Activated naive CD8-positive, alpha-beta T cell (primary cell): ENCODE measurements at regions not wholly inside any gene's neighbourhood (a gene's known extent, or its start where the extent isn't known, plus 50 kb on each side); places are given as distances from the start of the nearest gene placed in this dataset.

Experiments
- H3K27ac Mint-ChIP-seq: one replicate; pipeline ENCODE4 v1.8.0; 2021; ENCODE audit warnings: mixed read lengths
- H3K27me3 Mint-ChIP-seq: one replicate; pipeline ENCODE4 v1.8.0; 2021; ENCODE audit warnings: mixed read lengths
- H3K36me3 Mint-ChIP-seq: one replicate; pipeline ENCODE4 v1.8.0; 2021; ENCODE audit warnings: mixed read lengths
- H3K4me1 Mint-ChIP-seq: one replicate; pipeline ENCODE4 v1.8.0; 2021; ENCODE audit warnings: low read depth, mixed read lengths
- H3K4me3 Mint-ChIP-seq: one replicate; pipeline ENCODE4 v1.8.0; 2021; ENCODE audit warnings: mild to moderate bottlenecking, mixed read lengths
- H3K9me3 Mint-ChIP-seq: one replicate; pipeline ENCODE4 v1.8.0; 2021; ENCODE audit warnings: low read depth, mixed read lengths

DNA sequence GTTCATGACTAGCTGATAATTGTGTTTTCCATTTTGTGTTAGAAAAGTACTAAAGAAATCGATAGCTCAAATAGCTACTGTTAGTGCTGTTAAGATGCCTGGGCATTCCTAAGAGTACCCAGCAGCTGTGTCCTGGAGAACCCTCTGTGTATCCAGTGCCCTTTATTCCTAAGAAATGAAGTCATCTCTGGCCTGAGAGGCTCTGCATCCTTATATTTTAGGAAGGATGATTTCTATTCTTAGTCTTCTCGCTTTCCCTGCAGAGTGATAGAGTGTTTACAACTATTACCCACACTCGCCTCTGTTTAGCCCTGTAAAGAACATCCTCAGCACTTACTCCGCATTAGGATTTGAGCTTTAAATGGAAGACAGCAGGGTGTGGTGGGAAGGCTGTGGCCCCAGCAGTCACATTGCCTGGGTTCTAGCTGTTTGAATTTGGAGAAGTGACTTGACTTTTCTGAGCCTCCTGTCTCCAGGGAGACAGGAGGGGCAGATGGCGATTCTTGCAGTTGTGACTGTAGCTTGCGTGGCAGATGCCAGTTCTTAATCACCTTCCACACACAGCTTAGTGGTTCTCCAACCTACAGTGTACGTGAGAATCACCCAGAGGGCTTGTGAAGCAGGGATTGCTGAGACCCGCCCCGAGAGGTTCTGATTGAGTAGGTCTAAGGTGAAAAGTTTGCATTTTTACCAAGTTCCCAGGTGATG is 177.2 kb upstream of the PITX1 start:
- no peaks in the 10 kb centered on the region for H3K4me1 Mint-ChIP-seq
- no peaks in the 10 kb centered on the region for H3K36me3 Mint-ChIP-seq
- H3K27me3 Mint-ChIP-seq: peaks cover 8% of the 10 kb centered on the region
- H3K27ac Mint-ChIP-seq: no peak overlapping the region
- no peak overlapping the region for H3K4me3 Mint-ChIP-seq
- no peaks in the 10 kb centered on the region for H3K9me3 Mint-ChIP-seq

DNA sequence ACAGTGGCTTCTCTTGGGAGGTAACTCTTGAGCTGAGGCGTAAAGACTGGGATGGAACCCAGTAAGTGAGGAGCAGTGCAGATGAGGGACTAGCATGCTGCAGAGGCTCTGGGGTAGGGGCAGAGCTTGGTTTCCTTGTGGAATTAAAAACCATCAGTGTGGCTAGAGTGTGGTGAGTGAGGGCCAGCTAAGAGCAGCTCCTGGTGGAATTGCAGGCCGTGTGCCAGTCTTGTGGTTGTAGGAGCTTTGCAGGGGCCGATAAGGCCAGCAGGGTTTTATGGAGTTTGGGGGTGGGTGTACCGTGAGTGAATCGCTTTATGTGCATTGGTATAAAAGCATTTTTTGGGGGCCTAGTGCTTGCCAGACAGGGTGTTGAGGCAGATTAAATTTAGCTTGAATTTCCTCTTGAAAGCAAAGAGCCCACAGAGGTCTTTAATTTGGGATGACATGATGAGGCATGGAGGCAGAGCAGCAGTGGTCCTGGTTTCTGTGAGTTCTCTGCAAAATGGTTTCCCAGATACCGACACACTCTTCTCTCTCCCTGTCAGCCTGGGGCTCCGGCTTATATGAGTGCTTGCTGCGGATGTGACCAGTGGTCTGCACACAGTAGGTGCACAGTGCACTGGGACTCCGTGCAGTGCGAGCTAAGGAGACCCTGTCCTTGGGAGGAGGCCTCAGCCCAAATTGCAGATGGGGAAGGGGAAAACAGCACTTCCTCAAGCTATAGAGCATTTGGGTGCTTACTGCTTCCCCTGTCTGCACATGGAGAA is 176.4 kb upstream of the PITX1 start:
- Mint-ChIP-seq H3K4me3 (no peak overlapping the region), H3K27me3 (peaks cover 8% of the 10 kb centered on the region), H3K9me3 (no peaks in the 10 kb centered on the region), H3K27ac (no peak overlapping the region), H3K4me1 (no peaks in the 10 kb centered on the region), H3K36me3 (no peaks in the 10 kb centered on the region)

DNA sequence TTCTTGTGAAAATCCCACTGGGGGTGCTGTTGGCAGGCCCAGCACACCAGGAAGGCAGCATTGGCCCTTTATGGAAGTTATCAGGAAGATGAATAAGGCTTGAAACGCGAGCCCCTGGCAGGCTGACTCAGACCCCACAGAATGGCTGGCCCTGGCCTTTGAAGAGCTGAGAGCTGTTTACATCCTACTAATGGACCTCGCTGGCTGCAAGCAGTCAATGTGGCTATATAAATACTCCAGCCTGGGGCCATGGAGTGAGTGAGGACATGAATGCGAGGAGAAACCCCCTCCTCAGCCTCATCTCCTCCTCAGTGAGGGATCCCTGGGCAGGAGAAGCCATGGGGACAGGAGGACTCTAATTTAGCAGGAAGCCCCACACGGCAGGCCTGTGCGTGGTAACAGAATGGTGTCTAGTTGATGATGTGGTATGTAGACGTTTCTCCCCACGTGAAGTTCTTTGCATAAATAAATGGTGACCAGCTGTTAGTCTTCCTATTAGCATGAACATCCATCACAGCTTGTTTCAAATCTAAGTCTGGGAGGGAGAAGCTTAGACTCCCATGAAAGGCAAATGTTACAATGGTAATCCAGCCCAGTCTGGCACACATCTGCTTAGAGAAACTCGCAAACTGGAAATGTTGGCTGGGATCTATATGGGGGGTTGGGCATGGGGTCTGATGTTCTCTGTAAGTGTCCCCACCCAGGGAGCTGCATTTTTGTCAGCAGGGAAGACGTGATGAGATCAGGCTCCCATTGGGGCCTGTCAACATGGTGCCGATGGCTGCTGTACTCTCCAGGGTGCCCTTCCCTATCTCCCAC is 175.1 kb upstream of the PITX1 start:
- H3K27me3 Mint-ChIP-seq: peaks cover 11% of the 10 kb centered on the region
- no peak overlapping the region for H3K27ac Mint-ChIP-seq
- no peaks in the 10 kb centered on the region for H3K4me1 Mint-ChIP-seq
- peaks cover 2% of the 10 kb centered on the region for H3K9me3 Mint-ChIP-seq
- no peak overlapping the region for H3K4me3 Mint-ChIP-seq
- no peaks in the 10 kb centered on the region for H3K36me3 Mint-ChIP-seq

DNA sequence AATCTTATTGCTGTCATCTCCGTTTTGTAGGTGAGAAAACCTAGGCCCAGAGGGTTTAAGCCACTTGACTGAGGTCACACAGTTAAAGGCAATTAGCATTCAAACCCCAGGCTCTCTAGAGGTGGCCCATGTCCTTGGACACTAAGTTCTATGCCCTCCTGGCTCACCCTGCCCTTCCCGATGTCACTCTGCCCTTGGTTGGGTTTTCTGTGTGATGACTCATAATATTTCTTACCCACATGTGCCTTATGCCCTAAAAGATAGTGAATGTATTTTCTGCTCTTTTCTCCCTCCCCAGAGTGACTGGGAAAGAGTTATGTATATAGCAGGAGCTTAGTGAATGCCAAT is 174.5 kb upstream of the PITX1 start:
- peaks cover 3% of the 10 kb centered on the region for H3K36me3 Mint-ChIP-seq
- no peak overlapping the region for H3K4me3 Mint-ChIP-seq
- H3K9me3 Mint-ChIP-seq: peaks cover 8% of the 10 kb centered on the region
- peaks cover 13% of the 10 kb centered on the region for H3K27me3 Mint-ChIP-seq
- no peak overlapping the region for H3K27ac Mint-ChIP-seq
- no peaks in the 10 kb centered on the region for H3K4me1 Mint-ChIP-seq

DNA sequence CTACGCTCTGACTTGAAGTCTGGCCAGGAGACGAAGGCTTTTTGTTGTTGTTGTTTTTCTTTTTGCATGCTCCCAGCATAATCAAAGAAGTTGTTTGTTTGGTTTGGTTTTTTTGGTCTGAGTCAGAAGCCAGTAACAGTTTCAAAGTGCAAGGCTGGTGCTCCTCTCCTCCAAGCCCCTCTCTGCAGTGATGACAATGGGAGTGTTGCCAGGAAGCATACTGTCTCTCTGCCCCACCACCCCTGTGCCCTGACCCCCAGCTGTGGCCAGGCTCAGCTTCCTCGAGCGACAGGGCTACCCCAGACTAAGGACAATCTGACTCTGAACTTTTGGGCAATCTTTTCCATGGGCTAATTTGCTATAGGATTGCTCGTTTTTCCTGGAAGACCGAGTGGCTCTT is 173.8 kb upstream of the PITX1 start:
- Mint-ChIP-seq H3K36me3 (peaks cover 5% of the 10 kb centered on the region), H3K4me1 (no peaks in the 10 kb centered on the region), H3K27ac (no peak overlapping the region), H3K9me3 (peaks cover 8% of the 10 kb centered on the region), H3K4me3 (no peak overlapping the region), H3K27me3 (peaks cover 16% of the 10 kb centered on the region)

DNA sequence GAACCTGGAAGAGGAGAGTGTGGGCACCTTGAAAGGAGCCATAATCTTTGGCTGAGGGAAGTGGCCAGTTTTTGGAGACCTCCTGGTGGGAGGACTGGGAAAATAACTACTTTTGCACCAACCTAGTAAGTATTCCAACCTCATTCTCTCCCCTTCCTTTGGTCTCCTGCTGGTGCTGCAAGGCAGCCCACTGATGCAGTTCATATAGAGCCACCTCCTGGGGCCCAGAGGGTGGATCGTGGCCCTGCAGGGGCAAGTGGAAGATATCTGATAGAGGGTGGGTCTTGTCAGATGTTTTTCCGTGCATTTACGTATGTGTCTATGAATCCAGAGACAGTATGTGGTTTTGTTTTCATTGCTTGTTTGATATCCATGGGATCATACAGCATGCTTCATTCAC is 172.8 kb upstream of the PITX1 start:
- Mint-ChIP-seq H3K27ac (no peak overlapping the region), H3K4me3 (no peak overlapping the region), H3K4me1 (no peaks in the 10 kb centered on the region), H3K27me3 (peaks cover 25% of the 10 kb centered on the region), H3K9me3 (peaks cover 15% of the 10 kb centered on the region), H3K36me3 (peaks cover 9% of the 10 kb centered on the region)

DNA sequence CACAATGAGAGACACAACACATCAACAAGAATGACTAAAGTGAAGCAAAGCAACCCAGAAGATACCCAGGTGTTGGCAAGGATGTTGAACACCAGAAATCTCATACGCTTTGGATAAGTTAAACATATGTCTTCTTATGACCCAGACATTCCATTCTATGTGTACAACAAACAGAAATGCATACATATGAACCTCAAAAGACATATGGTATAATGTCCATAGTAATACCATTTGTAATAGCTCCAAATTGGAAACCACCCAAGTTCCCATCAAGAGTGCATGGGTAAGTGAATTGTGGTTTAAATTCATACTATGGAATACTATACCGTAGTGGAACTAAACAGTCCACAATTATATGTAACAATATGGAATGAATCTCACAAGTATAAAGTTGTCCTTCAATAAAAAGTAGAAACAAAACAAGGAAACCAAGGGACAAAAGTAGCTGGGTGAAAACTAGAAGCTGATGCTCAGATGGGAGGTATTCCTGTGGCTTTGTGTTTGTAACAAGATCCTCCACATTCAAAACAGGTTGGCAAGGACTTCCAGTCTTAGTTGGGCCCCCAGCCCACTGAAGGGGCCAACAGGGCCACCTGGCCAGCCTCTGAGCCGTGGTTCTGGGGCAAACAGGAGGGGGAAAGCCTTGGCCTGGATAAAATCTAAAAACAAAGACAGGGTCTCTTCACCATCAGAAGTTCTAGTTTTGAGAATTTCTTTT is 171.8 kb upstream of the PITX1 start:
- Mint-ChIP-seq H3K27ac (no peak overlapping the region), H3K4me3 (no peak overlapping the region), H3K27me3 (peaks cover 25% of the 10 kb centered on the region), H3K4me1 (no peaks in the 10 kb centered on the region), H3K9me3 (peaks cover 15% of the 10 kb centered on the region), H3K36me3 (peaks cover 9% of the 10 kb centered on the region)

DNA sequence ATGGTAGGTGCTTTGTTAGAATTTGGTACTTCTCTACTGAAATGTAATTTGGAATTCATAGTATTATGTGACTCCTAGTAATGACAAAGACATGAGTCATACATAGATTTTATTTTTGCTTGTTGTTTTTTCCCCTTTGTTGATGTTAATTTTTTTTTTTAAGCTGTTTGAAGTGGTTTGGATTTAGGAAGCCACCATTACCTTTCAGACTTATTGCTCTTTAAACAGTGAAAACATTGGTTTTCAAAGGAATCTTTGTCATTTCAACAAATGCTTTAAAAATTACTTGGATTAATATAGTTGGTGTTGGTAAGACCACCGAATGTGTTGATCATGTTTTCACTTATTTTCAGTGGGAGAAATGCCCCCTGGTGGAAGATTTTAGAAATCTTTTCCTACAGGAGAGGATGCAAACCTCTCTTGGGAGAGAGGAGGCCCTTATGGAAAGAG is 170.1 kb upstream of the PITX1 start:
- H3K27me3 Mint-ChIP-seq: peaks cover 24% of the 10 kb centered on the region
- peaks cover 15% of the 10 kb centered on the region for H3K9me3 Mint-ChIP-seq
- H3K4me3 Mint-ChIP-seq: no peak overlapping the region
- H3K36me3 Mint-ChIP-seq: peaks cover 9% of the 10 kb centered on the region
- no peak overlapping the region for H3K27ac Mint-ChIP-seq
- no peaks in the 10 kb centered on the region for H3K4me1 Mint-ChIP-seq

DNA sequence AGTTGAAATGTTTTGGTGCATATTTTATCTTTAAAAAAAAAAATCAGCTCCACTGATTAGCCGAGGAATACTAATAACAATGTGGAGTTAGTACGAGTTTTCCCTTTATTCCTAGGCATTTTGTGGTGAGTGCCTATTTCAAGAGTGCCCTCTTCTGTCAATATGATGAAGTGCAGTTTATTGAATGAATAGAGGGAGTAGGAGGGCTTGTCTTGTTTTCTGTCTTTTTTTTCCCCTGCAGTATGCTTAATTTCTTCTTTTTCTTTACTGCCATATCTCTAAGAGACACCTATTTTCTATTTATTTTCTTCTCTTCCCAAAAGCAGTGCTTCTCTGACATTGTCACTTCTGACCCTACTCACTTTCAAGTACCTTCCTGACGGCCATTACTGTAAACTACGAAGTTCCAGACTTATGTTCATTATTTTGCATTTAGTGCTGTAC is 169.6 kb upstream of the PITX1 start:
- peaks cover 15% of the 10 kb centered on the region for H3K9me3 Mint-ChIP-seq

DNA sequence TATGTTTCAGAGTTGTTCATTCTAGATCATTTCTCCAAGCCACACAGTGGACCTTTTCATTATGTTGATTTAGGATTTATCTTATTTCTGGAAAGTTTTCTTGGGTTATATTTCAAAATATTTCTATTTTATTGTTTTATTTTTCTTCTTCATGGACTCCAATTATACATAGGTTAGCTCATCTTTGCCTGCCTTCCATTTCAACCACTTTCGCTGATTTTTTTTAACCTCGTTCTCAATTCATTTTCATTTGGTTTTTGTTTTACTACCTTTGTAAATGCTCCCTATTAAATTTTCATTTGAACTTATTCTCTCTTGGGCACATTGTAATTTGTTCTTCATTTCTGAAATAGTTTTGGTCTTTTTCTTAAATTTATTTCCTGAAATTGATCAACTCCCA is 169.0 kb upstream of the PITX1 start:
- peaks cover 9% of the 10 kb centered on the region for H3K36me3 Mint-ChIP-seq
- no peaks in the 10 kb centered on the region for H3K4me1 Mint-ChIP-seq
- no peak overlapping the region for H3K27ac Mint-ChIP-seq
- H3K27me3 Mint-ChIP-seq: peaks cover 19% of the 10 kb centered on the region
- H3K4me3 Mint-ChIP-seq: no peak overlapping the region
- peaks cover 15% of the 10 kb centered on the region for H3K9me3 Mint-ChIP-seq

More for the DNA sequence above, 169.6 kb upstream of the PITX1 start:
- no peak overlapping the region for H3K27ac Mint-ChIP-seq
- peaks cover 9% of the 10 kb centered on the region for H3K36me3 Mint-ChIP-seq
- no peaks in the 10 kb centered on the region for H3K4me1 Mint-ChIP-seq
- H3K27me3 Mint-ChIP-seq: peaks cover 22% of the 10 kb centered on the region
- H3K4me3 Mint-ChIP-seq: no peak overlapping the region

DNA sequence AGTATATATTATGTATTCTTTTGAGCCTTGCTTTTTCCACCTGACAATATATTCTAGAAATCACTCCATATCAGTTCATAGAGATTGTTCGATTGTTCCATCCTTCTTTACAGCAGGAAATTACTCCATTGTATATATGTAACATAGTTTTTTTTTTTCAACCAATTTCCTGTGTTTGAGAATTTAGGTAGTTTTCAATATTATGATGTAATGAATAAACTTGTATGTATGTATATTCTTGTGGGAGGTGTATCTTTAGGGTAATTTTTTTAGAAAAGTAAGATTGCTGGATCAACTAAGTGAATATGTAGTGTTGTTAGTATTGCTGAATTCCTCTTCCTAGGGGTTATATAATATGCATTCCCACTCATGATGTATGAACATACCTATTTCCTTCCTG is 165.9 kb upstream of the PITX1 start:
- peaks cover 15% of the 10 kb centered on the region for H3K9me3 Mint-ChIP-seq
- H3K27me3 Mint-ChIP-seq: peaks cover 15% of the 10 kb centered on the region

DNA sequence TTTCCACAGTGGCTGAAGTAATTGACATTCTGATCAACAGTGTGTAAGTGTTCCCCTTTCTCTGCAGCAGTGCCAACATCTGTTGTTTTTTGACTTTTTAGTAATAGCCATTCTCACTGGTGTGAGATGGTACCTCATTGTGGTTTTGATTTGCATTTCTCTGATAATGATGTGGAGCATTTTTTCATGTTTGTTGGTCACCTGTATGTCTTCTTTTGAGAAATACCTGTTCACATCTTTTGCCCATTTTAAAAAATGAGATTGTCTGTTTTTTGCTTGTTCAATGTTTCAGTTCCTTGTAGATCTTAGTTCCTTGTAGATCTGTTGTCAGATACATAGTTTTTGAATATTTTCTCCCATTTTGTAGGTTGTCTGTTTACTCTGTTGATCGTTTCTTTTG is 162.5 kb upstream of the PITX1 start:
- Mint-ChIP-seq H3K27me3 (peaks cover 6% of the 10 kb centered on the region), H3K4me3 (no peak overlapping the region), H3K9me3 (no peaks in the 10 kb centered on the region), H3K27ac (no peak overlapping the region), H3K36me3 (no peaks in the 10 kb centered on the region), H3K4me1 (no peaks in the 10 kb centered on the region)

More for the DNA sequence above, 165.9 kb upstream of the PITX1 start:
- no peak overlapping the region for H3K4me3 Mint-ChIP-seq
- no peaks in the 10 kb centered on the region for H3K4me1 Mint-ChIP-seq
- no peak overlapping the region for H3K27ac Mint-ChIP-seq
- peaks cover 9% of the 10 kb centered on the region for H3K36me3 Mint-ChIP-seq

DNA sequence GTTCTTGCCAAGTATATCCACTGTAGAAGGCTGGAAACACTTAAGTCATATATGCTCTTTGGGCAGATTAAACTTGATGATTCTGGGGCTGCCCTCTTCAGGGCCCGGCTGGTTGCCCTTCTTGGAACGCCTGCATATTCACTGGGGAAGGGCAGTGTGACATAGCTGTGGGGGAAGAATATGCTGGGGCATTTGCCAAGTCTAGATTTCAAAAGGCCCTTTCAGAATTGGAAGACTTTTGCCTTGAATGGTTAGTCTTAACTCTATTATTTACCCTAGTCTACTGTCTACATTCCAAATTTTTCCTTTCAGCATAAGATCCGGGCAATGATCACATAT is 161.2 kb upstream of the PITX1 start:
- no peak overlapping the region for H3K4me3 Mint-ChIP-seq
- peaks cover 2% of the 10 kb centered on the region for H3K4me1 Mint-ChIP-seq
- H3K9me3 Mint-ChIP-seq: no peaks in the 10 kb centered on the region
- H3K36me3 Mint-ChIP-seq: no peaks in the 10 kb centered on the region
- H3K27me3 Mint-ChIP-seq: peaks cover 12% of the 10 kb centered on the region
- H3K27ac Mint-ChIP-seq: no peak overlapping the region

DNA sequence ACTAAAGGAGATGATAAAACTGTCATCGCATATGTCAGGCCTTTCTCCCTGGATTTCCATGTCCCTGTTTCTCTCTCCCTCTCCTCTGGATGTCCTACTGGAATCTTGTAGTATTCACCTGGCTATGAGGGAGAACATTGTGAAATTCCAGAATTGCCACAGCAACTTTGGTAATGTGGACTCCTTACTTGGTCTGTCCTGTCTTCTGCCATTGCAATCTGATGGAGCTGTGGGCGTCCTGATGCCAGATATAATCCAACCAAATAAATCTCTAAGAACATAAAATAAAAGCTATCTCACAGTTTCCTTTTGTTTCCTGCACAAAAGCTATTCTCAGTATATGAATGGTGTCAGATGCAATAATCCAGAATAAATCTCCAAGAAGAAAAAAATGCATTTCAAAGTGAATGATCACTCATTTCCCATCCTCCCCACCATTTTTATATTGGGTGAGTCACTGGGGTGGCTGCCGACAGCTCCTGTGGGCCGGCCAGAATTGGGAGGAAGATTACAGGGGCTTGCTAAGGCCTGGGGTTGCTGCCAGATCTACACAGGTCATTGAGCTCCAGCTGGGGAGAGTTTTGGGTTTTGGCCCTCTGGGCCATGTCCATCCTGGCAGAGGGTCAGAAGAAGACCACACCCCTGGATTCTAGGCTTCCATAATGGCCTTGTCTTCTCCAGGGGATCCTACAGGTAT is 160.7 kb upstream of the PITX1 start:
- Mint-ChIP-seq H3K27me3 (peaks cover 11% of the 10 kb centered on the region), H3K9me3 (no peaks in the 10 kb centered on the region), H3K4me3 (no peak overlapping the region), H3K36me3 (no peaks in the 10 kb centered on the region), H3K27ac (no peak overlapping the region), H3K4me1 (peaks cover 2% of the 10 kb centered on the region)
